ENCODE measurements at regions not wholly inside any gene's neighbourhood (a gene's known extent, or its start where the extent isn't known, plus 50 kb on each side); places are given as distances from the start of the nearest gene placed in this dataset.

GRCh38 chr1:55338448-55338820 is 123.3 kb upstream of the USP24 start:
- TF ChIP-seq, protein P1, sequence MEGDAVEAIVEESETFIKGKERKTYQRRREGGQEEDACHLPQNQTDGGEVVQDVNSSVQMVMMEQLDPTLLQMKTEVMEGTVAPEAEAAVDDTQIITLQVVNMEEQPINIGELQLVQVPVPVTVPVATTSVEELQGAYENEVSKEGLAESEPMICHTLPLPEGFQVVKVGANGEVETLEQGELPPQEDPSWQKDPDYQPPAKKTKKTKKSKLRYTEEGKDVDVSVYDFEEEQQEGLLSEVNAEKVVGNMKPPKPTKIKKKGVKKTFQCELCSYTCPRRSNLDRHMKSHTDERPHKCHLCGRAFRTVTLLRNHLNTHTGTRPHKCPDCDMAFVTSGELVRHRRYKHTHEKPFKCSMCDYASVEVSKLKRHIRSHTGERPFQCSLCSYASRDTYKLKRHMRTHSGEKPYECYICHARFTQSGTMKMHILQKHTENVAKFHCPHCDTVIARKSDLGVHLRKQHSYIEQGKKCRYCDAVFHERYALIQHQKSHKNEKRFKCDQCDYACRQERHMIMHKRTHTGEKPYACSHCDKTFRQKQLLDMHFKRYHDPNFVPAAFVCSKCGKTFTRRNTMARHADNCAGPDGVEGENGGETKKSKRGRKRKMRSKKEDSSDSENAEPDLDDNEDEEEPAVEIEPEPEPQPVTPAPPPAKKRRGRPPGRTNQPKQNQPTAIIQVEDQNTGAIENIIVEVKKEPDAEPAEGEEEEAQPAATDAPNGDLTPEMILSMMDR (conservative IDR thresholded peaks at IDR 0.05; ENCODE audit: low read length) = no peak
- no peak for TF ChIP-seq EZH2phosphoT487 (IDR thresholded peaks at IDR 0.05; ENCODE audit: borderline replicate concordance)

Data from Loucy (cell line).